GM23338 (cell line): ENCODE measurements at regions not wholly inside any gene's neighbourhood (a gene's known extent, or its start where the extent isn't known, plus 50 kb on each side); places are given as distances from the start of the nearest gene placed in this dataset.

Experiments used
- ATAC-seq: fragments of 200-7000 bp; cut with Tn5 transposase; 3 replicates; pipeline ENCODE4 v1.9.1; 2020
- DNase-seq: peaks from one replicate; pipeline ENCODE4 v3.0.0-alpha.2; 2015; ENCODE audit warnings: low spot score
- H2AFZ ChIP-seq: fragments of 200-600 bp; sonication (generic); 2 replicates; pipeline ENCODE4 v1.8.0; 2016; ENCODE audit warnings: antibody characterized with exemption, mild to moderate bottlenecking, moderate library complexity
- H3F3A ChIP-seq: fragments of 200-600 bp; sonication (generic); replicated peaks from 2 replicates; pipeline ENCODE4 v1.8.0; 2017; ENCODE audit warnings: antibody characterized with exemption, mixed run types, low read depth
- H3K27ac ChIP-seq: fragments of 200-600 bp; sonication (generic); 2 replicates; pipeline ENCODE4 v1.6.1; 2016; ENCODE audit warnings: low read depth
- H3K27me3 ChIP-seq: fragments of 200-600 bp; sonication (generic); 2 replicates; pipeline ENCODE4 v1.8.0; 2016; ENCODE audit warnings: mild to moderate bottlenecking, mixed run types, moderate library complexity; ENCODE audit not compliant: insufficient read depth
- H3K36me3 ChIP-seq: fragments of 200-600 bp; sonication (generic); 2 replicates; pipeline ENCODE4 v1.8.0; 2016; ENCODE audit warnings: mild to moderate bottlenecking; ENCODE audit not compliant: insufficient read depth
- H3K4me1 ChIP-seq: fragments of 200-600 bp; sonication (generic); 2 replicates; pipeline ENCODE4 v1.8.0; 2016; ENCODE audit warnings: mild to moderate bottlenecking, moderate library complexity; ENCODE audit not compliant: insufficient read depth
- H3K4me2 ChIP-seq: fragments of 200-600 bp; sonication (generic); 2 replicates; pipeline ENCODE4 v1.7.1; 2017; ENCODE audit warnings: mixed run types
- H3K4me3 ChIP-seq: fragments of 200-600 bp; sonication (generic); 2 replicates; pipeline ENCODE4 v1.6.1; 2016; ENCODE audit warnings: mixed run types
- H3K79me2 ChIP-seq: fragments of 200-600 bp; sonication (generic); replicated peaks from 2 replicates; pipeline ENCODE4 v1.8.0; 2017; ENCODE audit warnings: mild to moderate bottlenecking; ENCODE audit not compliant: insufficient read depth
- H3K9me2 ChIP-seq: fragments of 200-600 bp; sonication (generic); 2 replicates; pipeline ENCODE4 v1.8.0; 2017; ENCODE audit not compliant: insufficient read depth
- H4K20me1 ChIP-seq: fragments of 200-600 bp; sonication (generic); replicated peaks from 2 replicates; pipeline ENCODE4 v1.8.0; 2017; ENCODE audit warnings: mild to moderate bottlenecking; ENCODE audit not compliant: insufficient read depth
- H3K27ac Mint-ChIP-seq: 2 replicates; pipeline ENCODE4 v1.8.0; 2020; ENCODE audit warnings: inconsistent platforms, mild to moderate bottlenecking, moderate library complexity, mixed read lengths
- H3K27me3 Mint-ChIP-seq: 3 replicates; pipeline ENCODE4 v1.8.0; 2022; ENCODE audit warnings: low read depth, mild to moderate bottlenecking, moderate library complexity, mixed read lengths, inconsistent platforms; ENCODE audit not compliant: insufficient read depth, poor library complexity
- H3K36me3 Mint-ChIP-seq: 3 replicates; pipeline ENCODE4 v1.8.0; 2021; ENCODE audit warnings: low read depth, mild to moderate bottlenecking, inconsistent platforms, moderate library complexity, mixed read lengths
- H3K4me1 Mint-ChIP-seq: 3 replicates; pipeline ENCODE4 v1.8.0; 2020; ENCODE audit warnings: mild to moderate bottlenecking, inconsistent platforms, mixed read lengths
- H3K4me3 Mint-ChIP-seq: 3 replicates; pipeline ENCODE4 v1.8.0; 2021; ENCODE audit warnings: moderate library complexity, mild to moderate bottlenecking, inconsistent platforms, mixed read lengths
- H3K9me3 Mint-ChIP-seq: 3 replicates; pipeline ENCODE4 v1.8.0; 2020; ENCODE audit warnings: moderate library complexity, mild to moderate bottlenecking, inconsistent platforms, mixed read lengths
- CREB1 ChIP-seq: fragments of 250-450 bp; sonication (Bioruptor Pico); IDR thresholded peaks from 2 replicates; pipeline ENCODE4 v1.5.0; 2020; ENCODE audit warnings: low read depth, mild to moderate bottlenecking, moderate library complexity
- CTCF ChIP-seq, 2 experiments: fragments of 200-600 bp in 1 of 2; sonication (generic) in 1 of 2; conservative IDR thresholded peaks; 2 replicates each; pipeline versions ENCODE4 v1.5.1 to v1.6.1; 2016 to 2017; ENCODE audit warnings: antibody characterized with exemption in 2 of 2, low read depth in 2 of 2, mild to moderate bottlenecking in 2 of 2, moderate library complexity in 1 of 2
- ETS1 ChIP-seq: IDR thresholded peaks from 2 replicates; pipeline ENCODE4 v1.6.1; 2016; ENCODE audit warnings: antibody characterized with exemption
- EZH2 ChIP-seq: fragments of 200-600 bp; sonication (generic); IDR thresholded peaks from one replicate; pipeline ENCODE4 v1.8.0; 2017; ENCODE audit warnings: antibody characterized with exemption, mild to moderate bottlenecking, low read depth; ENCODE audit not compliant: unreplicated experiment
- EZH2phosphoT487 ChIP-seq: fragments of 200-600 bp; sonication (generic); IDR thresholded peaks from one replicate; pipeline ENCODE4 v1.8.1; 2018; ENCODE audit warnings: antibody characterized with exemption; ENCODE audit not compliant: unreplicated experiment
- JUNB ChIP-seq: IDR thresholded peaks from one replicate; pipeline ENCODE4 v1.6.1; 2016; ENCODE audit warnings: antibody characterized with exemption; ENCODE audit not compliant: unreplicated experiment
- NANOG ChIP-seq: IDR thresholded peaks from 2 replicates; pipeline ENCODE4 v1.6.1; 2016; ENCODE audit warnings: antibody characterized with exemption, borderline replicate concordance
- POLR2AphosphoS5 ChIP-seq: IDR thresholded peaks from 2 replicates; pipeline ENCODE4 v1.6.1; 2016; ENCODE audit warnings: antibody characterized with exemption, low read depth
- REST ChIP-seq: IDR thresholded peaks from one replicate; pipeline ENCODE4 v1.6.1; 2018; ENCODE audit warnings: antibody characterized with exemption; ENCODE audit not compliant: unreplicated experiment
- STAT1 ChIP-seq: IDR thresholded peaks from one replicate; pipeline ENCODE4 v1.6.1; 2016; ENCODE audit warnings: antibody characterized with exemption; ENCODE audit not compliant: unreplicated experiment
- ZNF114 ChIP-seq: fragments of 250-450 bp; sonication (Bioruptor Pico); IDR thresholded peaks from 2 replicates; pipeline ENCODE4 v1.5.0; 2020; ENCODE audit warnings: mild to moderate bottlenecking, moderate library complexity
- ZNF331 ChIP-seq: fragments of 250-450 bp; sonication (Bioruptor Pico); IDR thresholded peaks from 2 replicates; pipeline ENCODE4 v1.5.0; 2020; ENCODE audit warnings: low read depth, mild to moderate bottlenecking, moderate library complexity
- ZNF462 ChIP-seq: fragments of 250-450 bp; sonication (Bioruptor Pico); IDR thresholded peaks from 2 replicates; pipeline ENCODE4 v1.5.0; 2020; ENCODE audit warnings: mild to moderate bottlenecking, moderate library complexity

GRCh38 chr4:188429965-188430364 is 290.7 kb downstream of the TRIML1 start:
- Histone ChIP-seq H3F3A (no peaks in the 10 kb centered on the region), H3K9me2 (no peaks in the 10 kb centered on the region), H3K36me3 (no peaks in the 10 kb centered on the region), H3K4me3 (no peak overlapping the region), H3K79me2 (no peaks in the 10 kb centered on the region), H3K4me1 (peaks cover 30% of the 10 kb centered on the region), H3K27me3 (no peaks in the 10 kb centered on the region), H3K4me2 (no peak overlapping the region), H4K20me1 (no peaks in the 10 kb centered on the region), H2AFZ (no peak overlapping the region), H3K27ac (no peak overlapping the region)
- Mint-ChIP-seq H3K27me3 (peaks cover 4% of the 10 kb centered on the region), H3K4me1 (peaks cover 34% of the 10 kb centered on the region), H3K36me3 (peaks cover 16% of the 10 kb centered on the region), H3K9me3 (peaks cover 7% of the 10 kb centered on the region; the same call in 2 of the 3 replicates), H3K4me3 (no peak overlapping the region), H3K27ac (no peak overlapping the region)
- DNase-seq (no peak), ATAC-seq (no peak)
- TF ChIP-seq ZNF462 = no peak
- no peak for TF ChIP-seq CTCF (conservative IDR thresholded peaks at IDR 0.05; ENCODE audit: low read depth in 2 of 2)
- no peak for TF ChIP-seq NANOG
- no peak for TF ChIP-seq ETS1
- TF ChIP-seq EZH2phosphoT487 = no peak
- no peak for TF ChIP-seq ZNF331 (CRISPR knock-in tag)
- TF ChIP-seq JUNB = no peak
- TF ChIP-seq CREB1 (CRISPR knock-in tag) = no peak
- TF ChIP-seq POLR2AphosphoS5 = no peak
- TF ChIP-seq REST = no peak
- TF ChIP-seq ZNF114 (CRISPR knock-in tag) = no peak
- TF ChIP-seq STAT1 = no peak
- no peak for TF ChIP-seq EZH2
